K562 (cell line): ENCODE measurements at regions not wholly inside any gene's neighbourhood (a gene's known extent, or its start where the extent isn't known, plus 50 kb on each side); places are given as distances from the start of the nearest gene placed in this dataset.
A peak's percentile ranks its signal among the peaks of the same experiment; 100 is the strongest.

Experiments used
- ATAC-seq: fragments of 200-7000 bp; cut with Tn5 transposase; 3 replicates; pipeline ENCODE4 v1.9.1; 2020; ENCODE audit warnings: moderate library complexity
- BruUV-seq: library from RNA; stranded (reverse); fragments of 400-500 nt; replicated peaks from 2 replicates; lab custom pipeline; 2021; lab: Mats Ljungman, UMichigan
- CTCF ChIA-PET: fragments of 300-600 bp; formaldehyde crosslinking; extraction: SDS; loops from one replicate; lab custom pipeline; 2021; ENCODE audit warnings: low intra/inter-chr PET ratio; lab: Yijun Ruan, JAX
- POLR2A ChIA-PET: fragments of 300-600, 350-650 bp; sonication (Branson Sonifier 250); formaldehyde crosslinking; extraction: SDS; loops from one replicate; lab custom pipeline; 2021; ENCODE audit warnings: antibody characterized with exemption, inconsistent platforms; lab: Yijun Ruan, JAX
- DNase-seq, 4 experiments: peaks; one replicate each; pipeline versions ENCODE4 v3.0.0 to v3.0.0-alpha.2; 2011 to 2018; ENCODE audit warnings: low spot score in 3 of 4, mixed read lengths in 3 of 4; ENCODE audit errors: extremely low read depth in 1 of 4
- FAIRE-seq: peaks from 2 replicates; lab custom pipeline; 2011; peaks lifted over from hg19 to GRCh38; lab: Jason Lieb, UNC
- H2AFZ ChIP-seq: 2 replicates; pipeline ENCODE4 v1.6.0; 2011; ENCODE audit warnings: low read depth, low read length, control low read depth, inconsistent platforms
- H3K27ac ChIP-seq: fragments of 200-600 bp; 3 replicates; pipeline ENCODE4 v1.8.0; 2011; ENCODE audit warnings: low read depth, mild to moderate bottlenecking, control low read depth, inconsistent platforms, low read length, moderate library complexity, mixed read lengths; ENCODE audit errors: extremely low read depth
- H3K27me3 ChIP-seq, 2 experiments: fragments of 300-600 bp in 1 of 2; 2 replicates in 1 of 2; 3 replicates in 1 of 2; pipeline versions ENCODE4 v1.6.0 to v1.8.0; 2011; ENCODE audit warnings: inconsistent platforms in 2 of 2, low read length in 2 of 2, mild to moderate bottlenecking in 1 of 2, mixed read lengths in 1 of 2, moderate library complexity in 1 of 2; ENCODE audit not compliant: control insufficient read depth in 2 of 2, insufficient read depth in 2 of 2
- H3K36me3 ChIP-seq: fragments of 300-600 bp; 3 replicates; pipeline ENCODE4 v1.8.0; 2011; ENCODE audit warnings: mild to moderate bottlenecking, low read length, inconsistent platforms; ENCODE audit not compliant: control insufficient read depth, insufficient read depth
- H3K4me1 ChIP-seq, 2 experiments: fragments of 200-600 bp in 1 of 2; replicated peaks in 1 of 2; 2 replicates in 1 of 2; 3 replicates in 1 of 2; pipeline versions ENCODE4 v1.5.1 to v1.8.0; 2011; ENCODE audit warnings: inconsistent platforms in 2 of 2, low read length in 2 of 2, mild to moderate bottlenecking in 1 of 2, mixed read lengths in 1 of 2, moderate library complexity in 1 of 2; ENCODE audit not compliant: control insufficient read depth in 2 of 2, insufficient read depth in 2 of 2
- H3K4me2 ChIP-seq: 2 replicates; pipeline ENCODE4 v1.6.1; 2011; ENCODE audit warnings: low read length, control low read depth, inconsistent platforms, mixed read lengths; ENCODE audit not compliant: insufficient read depth
- H3K4me3 ChIP-seq: fragments of 200-600 bp; sonication (generic), shearing (Covaris generic); 2 replicates; pipeline ENCODE4 v1.5.1; 2016; ENCODE audit warnings: control low read depth, inconsistent platforms
- H3K79me2 ChIP-seq: fragments of 200-600 bp; 3 replicates; pipeline ENCODE4 v1.8.0; 2011; ENCODE audit warnings: low read length, inconsistent platforms; ENCODE audit not compliant: control insufficient read depth, insufficient read depth
- H3K9ac ChIP-seq, 2 experiments: 2 replicates each; pipeline versions ENCODE4 v1.6.0 to v1.6.1; 2011; ENCODE audit warnings: low read depth in 2 of 2, low read length in 2 of 2, control low read depth in 1 of 2, inconsistent platforms in 1 of 2, mild to moderate bottlenecking in 1 of 2, mixed read lengths in 1 of 2; ENCODE audit not compliant: insufficient read depth in 1 of 2
- H3K9me1 ChIP-seq: one replicate; pipeline ENCODE4 v1.6.0; 2011; ENCODE audit warnings: inconsistent platforms, mild to moderate bottlenecking, low read length, moderate library complexity; ENCODE audit not compliant: control insufficient read depth, insufficient read depth
- H3K9me3 ChIP-seq: replicated peaks from 2 replicates; pipeline ENCODE4 v1.5.1; 2011; ENCODE audit warnings: low read depth, low read length, inconsistent platforms; ENCODE audit not compliant: control insufficient read depth, insufficient read depth
- H4K20me1 ChIP-seq: replicated peaks from 2 replicates; pipeline ENCODE4 v1.6.1; 2011; ENCODE audit warnings: low read length, inconsistent platforms, mixed read lengths; ENCODE audit not compliant: control insufficient read depth, insufficient read depth
- ARID4B ChIP-seq: sonication (generic); formaldehyde crosslinking; IDR thresholded peaks from 2 replicates; pipeline ENCODE4 v1.8.0; 2022; ENCODE audit warnings: mild to moderate bottlenecking, missing genetic modification reagents
- BRD9 ChIP-seq: fragments of 450-650 bp; IDR thresholded peaks from 2 replicates; pipeline ENCODE4 v1.6.1; 2018; ENCODE audit warnings: low read depth; ENCODE audit not compliant: partially characterized antibody
- C11orf30 ChIP-seq: fragments of 450-650 bp; IDR thresholded peaks from 2 replicates; pipeline ENCODE4 v1.6.1; 2016; ENCODE audit warnings: low read depth, mild to moderate bottlenecking
- CEBPG ChIP-seq, 3 experiments: fragments of 200-800 bp in 1 of 3; sonication (Bioruptor generic) in 1 of 3; sonication (generic) in 1 of 3; formaldehyde crosslinking in 1 of 3; IDR thresholded peaks in 2 of 3; conservative IDR thresholded peaks in 1 of 3; 2 replicates each; pipeline versions ENCODE4 v1.6.1 to v1.8.0; 2016 to 2022; ENCODE audit warnings: missing compliant biosample characterization in 2 of 3, missing genetic modification characterization in 2 of 3, mild to moderate bottlenecking in 1 of 3, missing genetic modification reagents in 1 of 3
- JUND ChIP-seq, 2 experiments: IDR thresholded peaks; 2 replicates in 1 of 2; 3 replicates in 1 of 2; pipeline ENCODE4 v1.6.1; 2011; ENCODE audit warnings: borderline replicate concordance in 2 of 2, low read depth in 2 of 2, low read length in 2 of 2, improper control_type of control experiment in 1 of 2, missing biosample characterization in 1 of 2, missing genetic modification characterization in 1 of 2, missing genetic modification reagents in 1 of 2
- MEF2D ChIP-seq: conservative IDR thresholded peaks from 2 replicates; pipeline ENCODE4 v1.6.1; 2016; ENCODE audit warnings: low read depth, missing genetic modification characterization, missing compliant biosample characterization
- ZNF354B ChIP-seq: fragments of 250-450 bp; sonication (Bioruptor Pico); IDR thresholded peaks from 2 replicates; pipeline ENCODE4 v1.4.0; 2020
- WGBS: fragments of 100-300 bp; shearing (Covaris generic); methylation state at CpG from one replicate; pipeline ENCODE4 v1.1.6; 2016; ENCODE audit warnings: low coverage, mixed read lengths; ENCODE audit not compliant: insufficient coverage; ENCODE audit errors: missing lambda C conversion rate; 5-methylcytosine and 5-hydroxymethylcytosine counted together
- in situ Hi-C: fragments of 300-500 bp; cut with MboI; formaldehyde crosslinking; loops from 4 replicates; pipeline ENCODE4 v1.15.0; 2018; ENCODE audit warnings: inconsistent platforms, mixed read lengths
- intact Hi-C: fragments of 100-400 bp; cut with micrococcal nuclease; formaldehyde crosslinking; loops from 2 replicates; pipeline ENCODE4 v1.14.2; 2022
- TF ChIP-seq, protein P1 (sequence below): fragments of 450-650 bp; IDR thresholded peaks from 2 replicates; pipeline ENCODE4 v1.6.1; 2018; ENCODE audit not compliant: partially characterized antibody
- TF ChIP-seq, protein P2 (sequence below): fragments of 450-650 bp; formaldehyde crosslinking; IDR thresholded peaks from 2 replicates; pipeline ENCODE4 v1.4.0; 2020; ENCODE audit warnings: mild to moderate bottlenecking, moderate library complexity

GRCh38 chr12:13347241-13348043, 150.9 kb downstream of the EMP1 start:
- no peak for FAIRE-seq
- 5% methylated on average over 3 of the region's 4 CpGs for WGBS
- H3K9me3 ChIP-seq = no peaks in the 10 kb centered on the region
- no peak overlapping the region for H3K4me2 ChIP-seq
- H4K20me1 ChIP-seq = no peaks in the 10 kb centered on the region
- ChIA-PET POLR2A (interaction anchor here (0.7 kb wide), 2 partner anchors 523 to 1547 kb away, joined by 3 to 5 read pairs; no protein-coding TSS in a partner anchor), CTCF (no interaction called here)
- BruUV-seq = no TSS peak
- no peaks in the 10 kb centered on the region for H3K27me3 ChIP-seq
- peak in 1 of 4 experiments; percentile 8 for DNase-seq
- H3K4me3 ChIP-seq = no peak overlapping the region
- H3K79me2 ChIP-seq = no peaks in the 10 kb centered on the region
- intact Hi-C loops = no loop called here
- H3K4me1 ChIP-seq = no peaks in the 10 kb centered on the region
- no peaks in the 10 kb centered on the region for H3K9me1 ChIP-seq
- H3K27ac ChIP-seq = no peak overlapping the region; the same call in 2 of the 3 replicates
- no peaks in the 10 kb centered on the region for H3K36me3 ChIP-seq
- ATAC-seq = no peak
- H3K9ac ChIP-seq = no peak overlapping the region
- in situ Hi-C loops = no loop called here
- no peak overlapping the region for H2AFZ ChIP-seq
- TF ChIP-seq ZNF354B (CRISPR knock-in tag) (no peak), CEBPG (CRISPR knock-in tag; IDR thresholded peaks at IDR 0.05) (no peak), CEBPG (tag; conservative IDR thresholded peaks at IDR 0.05 in 1 of 2, IDR thresholded peaks at IDR 0.05 in 1 of 2) (peak in 1 of 2 experiments; percentile 23; a peak in 1 of 4 replicates), BRD9 (no peak), MEF2D (tag) (no peak), JUND (IDR thresholded peaks at IDR 0.05; ENCODE audit: borderline replicate concordance, low read depth, low read length) (peak; percentile 30; the same call in 1 of the 2 replicates), JUND (tag; IDR thresholded peaks at IDR 0.05; ENCODE audit: borderline replicate concordance, low read depth, low read length) (no peak), ARID4B (CRISPR knock-in tag) (no peak), C11orf30 (no peak)
- TF ChIP-seq, protein P1, sequence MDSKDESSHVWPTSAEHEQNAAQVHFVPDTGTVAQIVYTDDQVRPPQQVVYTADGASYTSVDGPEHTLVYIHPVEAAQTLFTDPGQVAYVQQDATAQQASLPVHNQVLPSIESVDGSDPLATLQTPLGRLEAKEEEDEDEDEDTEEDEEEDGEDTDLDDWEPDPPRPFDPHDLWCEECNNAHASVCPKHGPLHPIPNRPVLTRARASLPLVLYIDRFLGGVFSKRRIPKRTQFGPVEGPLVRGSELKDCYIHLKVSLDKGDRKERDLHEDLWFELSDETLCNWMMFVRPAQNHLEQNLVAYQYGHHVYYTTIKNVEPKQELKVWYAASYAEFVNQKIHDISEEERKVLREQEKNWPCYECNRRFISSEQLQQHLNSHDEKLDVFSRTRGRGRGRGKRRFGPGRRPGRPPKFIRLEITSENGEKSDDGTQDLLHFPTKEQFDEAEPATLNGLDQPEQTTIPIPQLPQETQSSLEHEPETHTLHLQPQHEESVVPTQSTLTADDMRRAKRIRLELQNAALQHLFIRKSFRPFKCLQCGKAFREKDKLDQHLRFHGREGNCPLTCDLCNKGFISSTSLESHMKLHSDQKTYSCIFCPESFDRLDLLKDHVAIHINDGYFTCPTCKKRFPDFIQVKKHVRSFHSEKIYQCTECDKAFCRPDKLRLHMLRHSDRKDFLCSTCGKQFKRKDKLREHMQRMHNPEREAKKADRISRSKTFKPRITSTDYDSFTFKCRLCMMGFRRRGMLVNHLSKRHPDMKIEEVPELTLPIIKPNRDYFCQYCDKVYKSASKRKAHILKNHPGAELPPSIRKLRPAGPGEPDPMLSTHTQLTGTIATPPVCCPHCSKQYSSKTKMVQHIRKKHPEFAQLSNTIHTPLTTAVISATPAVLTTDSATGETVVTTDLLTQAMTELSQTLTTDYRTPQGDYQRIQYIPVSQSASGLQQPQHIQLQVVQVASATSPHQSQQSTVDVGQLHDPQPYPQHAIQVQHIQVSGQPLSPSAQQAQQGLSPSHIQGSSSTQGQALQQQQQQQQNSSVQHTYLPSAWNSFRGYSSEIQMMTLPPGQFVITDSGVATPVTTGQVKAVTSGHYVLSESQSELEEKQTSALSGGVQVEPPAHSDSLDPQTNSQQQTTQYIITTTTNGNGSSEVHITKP = peak; percentile 49
- TF ChIP-seq, protein P2, sequence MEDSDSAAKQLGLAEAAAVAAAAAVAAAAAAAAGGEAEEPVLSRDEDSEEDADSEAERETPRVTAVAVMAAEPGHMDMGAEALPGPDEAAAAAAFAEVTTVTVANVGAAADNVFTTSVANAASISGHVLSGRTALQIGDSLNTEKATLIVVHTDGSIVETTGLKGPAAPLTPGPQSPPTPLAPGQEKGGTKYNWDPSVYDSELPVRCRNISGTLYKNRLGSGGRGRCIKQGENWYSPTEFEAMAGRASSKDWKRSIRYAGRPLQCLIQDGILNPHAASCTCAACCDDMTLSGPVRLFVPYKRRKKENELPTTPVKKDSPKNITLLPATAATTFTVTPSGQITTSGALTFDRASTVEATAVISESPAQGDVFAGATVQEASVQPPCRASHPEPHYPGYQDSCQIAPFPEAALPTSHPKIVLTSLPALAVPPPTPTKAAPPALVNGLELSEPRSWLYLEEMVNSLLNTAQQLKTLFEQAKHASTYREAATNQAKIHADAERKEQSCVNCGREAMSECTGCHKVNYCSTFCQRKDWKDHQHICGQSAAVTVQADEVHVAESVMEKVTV = no peak
